ENCODE measurements at regions not wholly inside any gene's neighbourhood (a gene's known extent, or its start where the extent isn't known, plus 50 kb on each side); places are given as distances from the start of the nearest gene placed in this dataset.

DNA sequence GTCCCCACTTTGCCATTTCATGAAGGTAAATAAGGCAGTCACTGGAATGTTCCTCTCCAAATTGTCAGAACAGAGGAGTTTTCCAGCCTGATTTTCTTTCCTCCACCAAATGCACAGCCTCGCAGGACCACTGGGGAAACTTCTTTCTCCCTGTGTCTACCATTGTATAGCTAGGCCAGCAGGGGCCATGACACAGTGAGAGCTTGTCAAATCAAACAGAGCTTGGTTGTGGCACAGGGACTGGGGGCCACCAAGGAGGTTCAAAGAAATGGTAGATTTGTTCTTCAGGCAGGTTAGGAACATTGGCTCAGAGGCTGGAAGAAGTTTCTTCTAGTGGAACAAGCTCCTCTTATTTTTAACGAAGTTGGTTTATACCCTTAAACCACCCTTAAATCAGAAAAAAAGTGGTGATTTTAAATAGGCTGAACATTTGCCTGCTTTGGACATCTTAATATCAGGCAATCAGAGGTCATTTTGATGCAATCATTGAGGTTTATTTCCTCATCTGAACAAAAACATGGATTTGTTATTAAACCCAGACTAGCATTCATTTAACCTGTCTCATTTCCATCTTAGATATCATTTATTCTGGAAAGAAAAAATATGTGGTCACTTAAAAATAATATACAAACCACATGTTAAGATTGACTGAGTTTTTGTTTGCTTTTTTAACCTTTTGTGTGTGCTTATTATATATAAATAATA lies 105.6 kb downstream of the GTPBP8 start:
- Histone ChIP-seq H4K20me1 (ENCODE audit: control insufficient read depth, extremely low read depth, insufficient read depth, low read length) (no peaks in the 10 kb centered on the region), H3K4me2 (ENCODE audit: control insufficient read depth, extremely low read depth, insufficient read depth, low read depth, low read length) (no peak overlapping the region), H3K36me3 (ENCODE audit: control insufficient read depth in 2 of 2, extremely low read depth in 1 of 2, insufficient read depth in 2 of 2, low read length in 2 of 2) (no peaks in the 10 kb centered on the region), H3K9me3 (ENCODE audit: control insufficient read depth, low read depth, low read length) (no peaks in the 10 kb centered on the region), H3K79me2 (ENCODE audit: control insufficient read depth, insufficient read depth, low read length) (no peaks in the 10 kb centered on the region), H3K27ac (ENCODE audit: control insufficient read depth, insufficient read depth, low read length) (no peak overlapping the region), H2AFZ (ENCODE audit: control insufficient read depth, low read length) (no peak overlapping the region), H3K9me1 (ENCODE audit: control insufficient read depth, extremely low read depth, insufficient read depth, low read length) (no peaks in the 10 kb centered on the region), H3K27me3 (ENCODE audit: control insufficient read depth, extremely low read depth, insufficient read depth, low read length) (no peaks in the 10 kb centered on the region), H3K9ac (ENCODE audit: control insufficient read depth, extremely low read depth, insufficient read depth, low read length) (no peak overlapping the region), H3K4me3 (ENCODE audit: control insufficient read depth in 2 of 3, extremely low read depth in 1 of 3, insufficient read depth in 2 of 3, low read depth in 1 of 3, low read length in 3 of 3) (no peak overlapping the region), H3K4me1 (ENCODE audit: control insufficient read depth, extremely low read depth, insufficient read depth, low read length) (peaks cover 20% of the 10 kb centered on the region)
- dilution Hi-C loops (cut with MboI; ENCODE audit: extremely low pct_ligation_motif_present, low sequenced_read_pairs), result no loop called here
- no peak for DNase-seq (ENCODE audit: low read depth, low spot score)
- FAIRE-seq, result no peak
- TF ChIP-seq, protein P1, sequence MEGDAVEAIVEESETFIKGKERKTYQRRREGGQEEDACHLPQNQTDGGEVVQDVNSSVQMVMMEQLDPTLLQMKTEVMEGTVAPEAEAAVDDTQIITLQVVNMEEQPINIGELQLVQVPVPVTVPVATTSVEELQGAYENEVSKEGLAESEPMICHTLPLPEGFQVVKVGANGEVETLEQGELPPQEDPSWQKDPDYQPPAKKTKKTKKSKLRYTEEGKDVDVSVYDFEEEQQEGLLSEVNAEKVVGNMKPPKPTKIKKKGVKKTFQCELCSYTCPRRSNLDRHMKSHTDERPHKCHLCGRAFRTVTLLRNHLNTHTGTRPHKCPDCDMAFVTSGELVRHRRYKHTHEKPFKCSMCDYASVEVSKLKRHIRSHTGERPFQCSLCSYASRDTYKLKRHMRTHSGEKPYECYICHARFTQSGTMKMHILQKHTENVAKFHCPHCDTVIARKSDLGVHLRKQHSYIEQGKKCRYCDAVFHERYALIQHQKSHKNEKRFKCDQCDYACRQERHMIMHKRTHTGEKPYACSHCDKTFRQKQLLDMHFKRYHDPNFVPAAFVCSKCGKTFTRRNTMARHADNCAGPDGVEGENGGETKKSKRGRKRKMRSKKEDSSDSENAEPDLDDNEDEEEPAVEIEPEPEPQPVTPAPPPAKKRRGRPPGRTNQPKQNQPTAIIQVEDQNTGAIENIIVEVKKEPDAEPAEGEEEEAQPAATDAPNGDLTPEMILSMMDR (optimal IDR thresholded peaks at IDR 0.05 in 1 of 3, IDR thresholded peaks at IDR 0.05 in 1 of 3, conservative IDR thresholded peaks at IDR 0.05 in 1 of 3; ENCODE audit: extremely low read depth in 1 of 3, insufficient read depth in 2 of 3, low read length in 3 of 3), result no peak
- no peak for TF ChIP-seq EZH2 (IDR thresholded peaks at IDR 0.05; ENCODE audit: low read length)

DNA sequence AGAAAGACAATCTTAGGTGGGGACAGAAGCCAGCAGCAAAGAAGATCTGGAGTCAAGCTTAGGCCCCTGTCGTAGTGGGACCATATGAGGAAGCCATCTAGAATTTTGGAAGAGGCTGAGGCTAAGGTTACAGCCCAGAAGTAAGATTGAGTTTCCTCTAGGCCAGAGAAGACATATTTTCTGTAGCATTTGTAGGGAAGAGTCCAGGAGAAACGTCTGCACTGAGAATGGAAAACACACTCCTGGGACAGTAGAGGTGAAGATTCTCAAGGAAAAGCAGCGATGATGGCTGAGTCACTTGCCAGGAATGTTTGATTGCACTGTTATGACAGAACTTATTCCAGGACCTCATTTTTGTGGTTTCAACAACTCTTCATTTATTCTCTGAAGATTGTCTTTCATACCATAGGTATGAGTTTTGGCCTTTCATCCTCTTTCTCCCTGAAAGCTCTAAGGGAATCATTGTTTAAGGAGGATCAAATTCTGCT lies 107.2 kb downstream of the GTPBP8 start:
- peak overlapping the region; percentile 55 for H3K4me2 ChIP-seq (ENCODE audit: control insufficient read depth, extremely low read depth, insufficient read depth, low read depth, low read length)
- peak overlapping the region; percentile 19 for H3K27ac ChIP-seq (ENCODE audit: control insufficient read depth, insufficient read depth, low read length)
- no peaks in the 10 kb centered on the region for H3K9me3 ChIP-seq (ENCODE audit: control insufficient read depth, low read depth, low read length)

More for the DNA sequence above, 107.2 kb downstream of the GTPBP8 start:
- DNase-seq (ENCODE audit: low read depth, low spot score), result peak; percentile 52
- H3K27me3 ChIP-seq (ENCODE audit: control insufficient read depth, extremely low read depth, insufficient read depth, low read length), result no peaks in the 10 kb centered on the region
- no peak overlapping the region for H3K4me3 ChIP-seq (ENCODE audit: control insufficient read depth in 2 of 3, extremely low read depth in 1 of 3, insufficient read depth in 2 of 3, low read depth in 1 of 3, low read length in 3 of 3)
- H3K36me3 ChIP-seq (ENCODE audit: control insufficient read depth in 2 of 2, extremely low read depth in 1 of 2, insufficient read depth in 2 of 2, low read length in 2 of 2), result no peaks in the 10 kb centered on the region
- TF ChIP-seq, protein P1 (optimal IDR thresholded peaks at IDR 0.05 in 1 of 3, IDR thresholded peaks at IDR 0.05 in 1 of 3, conservative IDR thresholded peaks at IDR 0.05 in 1 of 3; ENCODE audit: extremely low read depth in 1 of 3, insufficient read depth in 2 of 3, low read length in 3 of 3), result no peak
- TF ChIP-seq EZH2 (IDR thresholded peaks at IDR 0.05; ENCODE audit: low read length), result no peak
- dilution Hi-C loops (cut with MboI; ENCODE audit: extremely low pct_ligation_motif_present, low sequenced_read_pairs), result no loop called here
- H3K4me1 ChIP-seq (ENCODE audit: control insufficient read depth, extremely low read depth, insufficient read depth, low read length), result peaks cover 20% of the 10 kb centered on the region
- peak; percentile 98 for FAIRE-seq
- H3K79me2 ChIP-seq (ENCODE audit: control insufficient read depth, insufficient read depth, low read length), result no peaks in the 10 kb centered on the region
- H2AFZ ChIP-seq (ENCODE audit: control insufficient read depth, low read length), result no peak overlapping the region
- H3K9me1 ChIP-seq (ENCODE audit: control insufficient read depth, extremely low read depth, insufficient read depth, low read length), result no peaks in the 10 kb centered on the region
- H4K20me1 ChIP-seq (ENCODE audit: control insufficient read depth, extremely low read depth, insufficient read depth, low read length), result no peaks in the 10 kb centered on the region
- H3K9ac ChIP-seq (ENCODE audit: control insufficient read depth, extremely low read depth, insufficient read depth, low read length), result no peak overlapping the region
